Suppressor macrophage treated with lipopolysaccharide for 1 hour (primary cell): ENCODE measurements at regions not wholly inside any gene's neighbourhood (a gene's known extent, or its start where the extent isn't known, plus 50 kb on each side); places are given as distances from the start of the nearest gene placed in this dataset.
A peak's percentile ranks its signal among the peaks of the same experiment; 100 is the strongest.
"Not testable (repeated sequence)": the region's sequence is repeated elsewhere in the genome, so short reads cannot be mapped to it uniquely, and the experiment has no call there.

Experiments used
- DNase-seq, 3 donors: peaks; one replicate each; pipeline ENCODE4 v3.0.0-alpha.2; 2020 to 2022

GRCh38 chr7:51389216-51389812 is 72.7 kb upstream of the COBL start:
- DNase-seq = not testable (repeated sequence)

GRCh38 chr7:51388241-51388640 is 71.6 kb upstream of the COBL start:
- DNase-seq = not testable (repeated sequence)

GRCh38 chr7:51386806-51387568 is 70.4 kb upstream of the COBL start:
- DNase-seq = not testable (repeated sequence)

- DNase-seq = not testable (repeated sequence)
Observed at GRCh38 chr7:51386184-51386583, 69.6 kb upstream of the COBL start.

- DNase-seq = not testable (repeated sequence)
Observed at GRCh38 chr7:51382243-51382642, 65.6 kb upstream of the COBL start.

- no peak for DNase-seq
Observed at GRCh38 chr7:51376420-51377092, 59.9 kb upstream of the COBL start.

GRCh38 chr7:51374936-51375335 is 58.3 kb upstream of the COBL start:
- no peak for DNase-seq

- DNase-seq = not testable (repeated sequence)
Observed at GRCh38 chr7:51373607-51374006, 57.0 kb upstream of the COBL start.

GRCh38 chr7:51369746-51370145 is 53.1 kb upstream of the COBL start:
- peak in 2 of 3 donors; percentile 2 to 9 for DNase-seq

- DNase-seq = not testable (repeated sequence)
Observed at GRCh38 chr7:51369228-51369627, 52.6 kb upstream of the COBL start.

GRCh38 chr7:51368334-51368733 is 51.7 kb upstream of the COBL start:
- DNase-seq = no peak

- no peak for DNase-seq
Observed at GRCh38 chr7:51367614-51367968, 51.0 kb upstream of the COBL start.

- DNase-seq = peak; percentile 26 to 45 (median 45)
Observed at GRCh38 chr7:51366930-51367613, 50.5 kb upstream of the COBL start.
